H9 (cell line): ENCODE measurements at regions not wholly inside any gene's neighbourhood (a gene's known extent, or its start where the extent isn't known, plus 50 kb on each side); places are given as distances from the start of the nearest gene placed in this dataset.

Experiments
- DNase-seq: peaks from one replicate; pipeline ENCODE4 v3.0.0-alpha.2; 2017
- H2AFZ ChIP-seq: one replicate; pipeline ENCODE4 v1.6.1; 2013; ENCODE audit warnings: mild to moderate bottlenecking, low read length, control low read depth, moderate library complexity
- H2AK5ac ChIP-seq: 2 replicates; pipeline ENCODE4 v1.6.1; 2013; ENCODE audit warnings: low read length, control low read depth, mixed read lengths; ENCODE audit not compliant: insufficient read length
- H2BK120ac ChIP-seq: one replicate; pipeline ENCODE4 v1.6.1; 2013; ENCODE audit warnings: low read depth, mild to moderate bottlenecking, low read length, control low read depth, inconsistent platforms; ENCODE audit not compliant: poor library complexity, severe bottlenecking
- H2BK12ac ChIP-seq: 2 replicates; pipeline ENCODE4 v1.6.1; 2013; ENCODE audit warnings: low read length, control low read depth, mixed read lengths, low read depth; ENCODE audit not compliant: insufficient read length
- H2BK15ac ChIP-seq: 2 replicates; pipeline ENCODE4 v1.6.1; 2013; ENCODE audit warnings: low read depth, low read length, control low read depth
- H2BK20ac ChIP-seq: one replicate; pipeline ENCODE4 v1.6.1; 2013; ENCODE audit warnings: low read depth, mild to moderate bottlenecking, low read length, control low read depth, inconsistent platforms; ENCODE audit not compliant: poor library complexity, severe bottlenecking
- H2BK5ac ChIP-seq: 2 replicates; pipeline ENCODE4 v1.6.1; 2013; ENCODE audit warnings: low read length, control low read depth, mixed read lengths; ENCODE audit not compliant: insufficient read length
- H3K14ac ChIP-seq: 2 replicates; pipeline ENCODE4 v1.6.1; 2013; ENCODE audit warnings: low read length, control low read depth; ENCODE audit not compliant: insufficient read depth
- H3K18ac ChIP-seq: 2 replicates; pipeline ENCODE4 v1.6.1; 2013; ENCODE audit warnings: low read depth, mild to moderate bottlenecking, mixed read lengths, low read length, control low read depth; ENCODE audit not compliant: insufficient read length
- H3K23ac ChIP-seq: 2 replicates; pipeline ENCODE4 v1.6.1; 2013; ENCODE audit warnings: low read length, control low read depth, mixed read lengths, low read depth; ENCODE audit not compliant: insufficient read length
- H3K23me2 ChIP-seq: 2 replicates; pipeline ENCODE4 v1.6.1; 2013; ENCODE audit warnings: low read depth, mild to moderate bottlenecking, mixed read lengths, low read length, control low read depth; ENCODE audit not compliant: insufficient read length, poor library complexity, severe bottlenecking
- H3K27ac ChIP-seq: 2 replicates; pipeline ENCODE4 v1.5.1; 2013; ENCODE audit warnings: low read length, control low read depth, mixed read lengths, low read depth; ENCODE audit not compliant: insufficient read length
- H3K27me3 ChIP-seq: 2 replicates; pipeline ENCODE4 v1.6.1; 2013; ENCODE audit warnings: low read length, control low read depth, inconsistent platforms; ENCODE audit not compliant: insufficient read depth
- H3K4ac ChIP-seq: 2 replicates; pipeline ENCODE4 v1.6.1; 2013; ENCODE audit warnings: low read depth, mild to moderate bottlenecking, control low read depth, inconsistent platforms, low read length, moderate library complexity
- H3K4me1 ChIP-seq: 2 replicates; pipeline ENCODE4 v1.6.1; 2013; ENCODE audit warnings: low read length, control low read depth, inconsistent platforms; ENCODE audit not compliant: insufficient read depth
- H3K4me2 ChIP-seq: 2 replicates; pipeline ENCODE4 v1.6.1; 2013; ENCODE audit warnings: low read length, control low read depth, mixed read lengths; ENCODE audit not compliant: insufficient read length, insufficient read depth
- H3K56ac ChIP-seq: 2 replicates; pipeline ENCODE4 v1.6.1; 2013; ENCODE audit warnings: low read depth, mild to moderate bottlenecking, mixed read lengths, low read length, control low read depth; ENCODE audit not compliant: insufficient read length
- H3K79me1 ChIP-seq: 2 replicates; pipeline ENCODE4 v1.6.1; 2013; ENCODE audit warnings: low read depth, mild to moderate bottlenecking, moderate library complexity, low read length, control low read depth, inconsistent platforms; ENCODE audit not compliant: insufficient read depth, poor library complexity, severe bottlenecking
- H3K79me2 ChIP-seq: 2 replicates; pipeline ENCODE4 v1.6.1; 2013; ENCODE audit warnings: low read length, control low read depth, inconsistent platforms; ENCODE audit not compliant: insufficient read depth
- H3K9ac ChIP-seq: 2 replicates; pipeline ENCODE4 v1.6.1; 2013; ENCODE audit warnings: low read length, control low read depth, mixed read lengths; ENCODE audit not compliant: insufficient read length; ENCODE audit errors: extremely low read depth
- H3K9me3 ChIP-seq: one replicate; pipeline ENCODE4 v1.6.1; 2013; ENCODE audit warnings: low read depth, low read length, inconsistent platforms; ENCODE audit not compliant: control insufficient read depth
- H3T11ph ChIP-seq: one replicate; pipeline ENCODE4 v1.6.1; 2013; ENCODE audit warnings: mild to moderate bottlenecking, low read length, control low read depth, inconsistent platforms
- H4K20me1 ChIP-seq: one replicate; pipeline ENCODE4 v1.6.1; 2013; ENCODE audit not compliant: control insufficient read depth, insufficient read length, insufficient read depth
- H4K5ac ChIP-seq: 2 replicates; pipeline ENCODE4 v1.6.1; 2013; ENCODE audit warnings: low read depth, mild to moderate bottlenecking, mixed read lengths, low read length, control low read depth; ENCODE audit not compliant: insufficient read length
- H4K8ac ChIP-seq: replicated peaks from 2 replicates; pipeline ENCODE4 v1.6.1; 2013; ENCODE audit warnings: low read length, control low read depth, mixed read lengths, low read depth; ENCODE audit not compliant: insufficient read length
- H4K91ac ChIP-seq: 2 replicates; pipeline ENCODE4 v1.6.1; 2013; ENCODE audit warnings: low read depth, mild to moderate bottlenecking, moderate library complexity, mixed read lengths, low read length, control low read depth; ENCODE audit not compliant: insufficient read length
- H3K27ac Mint-ChIP-seq, 3 experiments: 2 replicates in 2 of 3; 3 replicates in 1 of 3; pipeline ENCODE4 v1.8.0; 2020 to 2021; ENCODE audit warnings: mixed read lengths in 3 of 3, mild to moderate bottlenecking in 1 of 3, moderate library complexity in 1 of 3
- H3K27me3 Mint-ChIP-seq: 2 replicates; pipeline ENCODE4 v1.8.0; 2021; ENCODE audit warnings: low read depth, mild to moderate bottlenecking, moderate library complexity, mixed read lengths
- H3K36me3 Mint-ChIP-seq, 3 experiments: 2 replicates in 2 of 3; 3 replicates in 1 of 3; pipeline ENCODE4 v1.8.0; 2020 to 2021; ENCODE audit warnings: low read depth in 3 of 3, mixed read lengths in 3 of 3; ENCODE audit not compliant: insufficient read depth in 1 of 3
- H3K4me1 Mint-ChIP-seq, 2 experiments: 2 replicates each; pipeline ENCODE4 v1.8.0; 2020; ENCODE audit warnings: mixed read lengths in 2 of 2
- H3K4me3 Mint-ChIP-seq, 2 experiments: 2 replicates in 1 of 2; 3 replicates in 1 of 2; pipeline ENCODE4 v1.8.0; 2020 to 2021; ENCODE audit warnings: mild to moderate bottlenecking in 2 of 2, mixed read lengths in 2 of 2, moderate library complexity in 1 of 2
- H3K9me3 Mint-ChIP-seq, 2 experiments: 2 replicates in 1 of 2; 3 replicates in 1 of 2; pipeline ENCODE4 v1.8.0; 2020; ENCODE audit warnings: mild to moderate bottlenecking in 2 of 2, mixed read lengths in 2 of 2, moderate library complexity in 1 of 2
- CTCF ChIP-seq: fragments of 200-600 bp; sonication (generic); conservative IDR thresholded peaks from 3 replicates; pipeline ENCODE4 v1.8.0; 2021; ENCODE audit warnings: antibody characterized with exemption, mild to moderate bottlenecking
- WGBS: extraction: QIAGEN DNeasy Blood & Tissue Kit; methylation state at CpG from one replicate; pipeline ENCODE4 v1.1.7; 2013; ENCODE audit warnings: missing lambda C conversion rate, low lambda C conversion rate, mixed read lengths; ENCODE audit not compliant: insufficient read length; ENCODE audit errors: extremely low coverage; 5-methylcytosine and 5-hydroxymethylcytosine counted together

- Histone ChIP-seq H3K56ac (no peak overlapping the region), H2BK12ac (no peak overlapping the region), H2BK5ac (no peak overlapping the region), H3K4ac (no peak overlapping the region), H3T11ph (no peak overlapping the region), H3K4me2 (no peak overlapping the region), H3K14ac (no peak overlapping the region), H2BK120ac (no peak overlapping the region), H2AK5ac (no peak overlapping the region), H3K18ac (no peak overlapping the region), H3K9ac (no peak overlapping the region), H4K20me1 (no peaks in the 10 kb centered on the region), H4K91ac (no peak overlapping the region), H3K27me3 (no peaks in the 10 kb centered on the region), H3K23me2 (no peaks in the 10 kb centered on the region), H4K8ac (no peak overlapping the region), H3K79me2 (no peaks in the 10 kb centered on the region), H3K4me1 (no peaks in the 10 kb centered on the region), H3K27ac (no peak overlapping the region), H3K23ac (no peak overlapping the region), H2BK15ac (no peak overlapping the region), H4K5ac (no peak overlapping the region), H2AFZ (no peak overlapping the region), H2BK20ac (no peak overlapping the region), H3K79me1 (no peaks in the 10 kb centered on the region), H3K9me3 (no peaks in the 10 kb centered on the region)
- no peak for TF ChIP-seq CTCF
- no peak overlapping the region for H3K4me3 Mint-ChIP-seq
- peaks cover 0 to 5% (median 0%) of the 10 kb centered on the region in 3 experiments; a peak in 1 of 7 replicates for H3K36me3 Mint-ChIP-seq
- H3K4me1 Mint-ChIP-seq, result no peaks in the 10 kb centered on the region
- H3K27me3 Mint-ChIP-seq, result no peaks in the 10 kb centered on the region
- WGBS, result no CpG with 5 or more reads among the region's 1 CpG
- peaks cover 3 to 9% of the 10 kb centered on the region in 2 experiments; a peak in 3 of 5 replicates for H3K9me3 Mint-ChIP-seq
- no peak overlapping the region; a peak in 1 of 7 replicates for H3K27ac Mint-ChIP-seq
- DNase-seq, result no peak
Measured at GRCh38 chr7:112630565-112630964, 149.8 kb downstream of the LSMEM1 start.
